DOHH2 (cell line): ENCODE measurements at regions not wholly inside any gene's neighbourhood (a gene's known extent, or its start where the extent isn't known, plus 50 kb on each side); places are given as distances from the start of the nearest gene placed in this dataset.

Experiments
- H3F3A ChIP-seq: fragments of 200-600 bp; sonication (generic), shearing (Covaris generic); 2 replicates; pipeline ENCODE4 v1.6.0; 2016; ENCODE audit warnings: antibody characterized with exemption, mild to moderate bottlenecking; ENCODE audit not compliant: control insufficient read depth, insufficient read depth
- H3K27ac ChIP-seq: fragments of 200-600 bp; sonication (generic); 2 replicates; pipeline ENCODE4 v1.5.1; 2014; ENCODE audit warnings: low read depth, mild to moderate bottlenecking, low read length, moderate library complexity
- H3K27me3 ChIP-seq: fragments of 200-600 bp; sonication (generic); 2 replicates; pipeline ENCODE4 v1.6.1; 2014; ENCODE audit warnings: mild to moderate bottlenecking, low read length, mixed read lengths; ENCODE audit not compliant: control insufficient read depth
- H3K36me3 ChIP-seq: fragments of 200-600 bp; sonication (generic); 2 replicates; pipeline ENCODE4 v1.6.1; 2014; ENCODE audit warnings: mild to moderate bottlenecking, low read length, moderate library complexity, mixed read lengths; ENCODE audit not compliant: control insufficient read depth
- H3K4me1 ChIP-seq: fragments of 200-600 bp; sonication (generic); 2 replicates; pipeline ENCODE4 v1.6.1; 2014; ENCODE audit warnings: mild to moderate bottlenecking, low read length, mixed read lengths; ENCODE audit not compliant: control insufficient read depth
- H3K4me2 ChIP-seq: fragments of 200-600 bp; sonication (generic); 2 replicates; pipeline ENCODE4 v1.6.0; 2014; ENCODE audit warnings: mild to moderate bottlenecking, low read length, moderate library complexity
- H3K4me3 ChIP-seq: fragments of 200-600 bp; sonication (generic); 2 replicates; pipeline ENCODE4 v1.5.1; 2014; ENCODE audit warnings: mild to moderate bottlenecking, low read length, mixed read lengths
- H3K79me2 ChIP-seq: fragments of 200-600 bp; sonication (generic); 2 replicates; pipeline ENCODE4 v1.6.1; 2014; ENCODE audit warnings: mild to moderate bottlenecking, low read length, mixed read lengths; ENCODE audit not compliant: control insufficient read depth
- H3K9me2 ChIP-seq: fragments of 200-600 bp; sonication (generic); replicated peaks from 2 replicates; pipeline ENCODE4 v1.6.1; 2014; ENCODE audit warnings: mild to moderate bottlenecking, low read length, mixed read lengths; ENCODE audit not compliant: control insufficient read depth
- H3K9me3 ChIP-seq: fragments of 200-600 bp; sonication (generic); 2 replicates; pipeline ENCODE4 v1.6.1; 2014; ENCODE audit warnings: antibody characterized with exemption, low read length, mixed read lengths; ENCODE audit not compliant: control insufficient read depth, insufficient read depth
- H4K20me1 ChIP-seq: fragments of 200-600 bp; sonication (generic); 2 replicates; pipeline ENCODE4 v1.6.0; 2014; ENCODE audit warnings: low read depth, mild to moderate bottlenecking, antibody characterized with exemption, low read length, moderate library complexity; ENCODE audit not compliant: control insufficient read depth, insufficient read depth
- CTCF ChIP-seq: fragments of 200-600 bp; sonication (generic); IDR thresholded peaks from one replicate; pipeline ENCODE4 v1.5.1; 2014; ENCODE audit warnings: antibody characterized with exemption, mild to moderate bottlenecking, low read depth, low read length; ENCODE audit not compliant: poor library complexity, severe bottlenecking
- EZH2phosphoT487 ChIP-seq: fragments of 200-600 bp; sonication (generic); IDR thresholded peaks from 2 replicates; pipeline ENCODE4 v1.6.1; 2017; ENCODE audit warnings: borderline replicate concordance, mild to moderate bottlenecking, antibody characterized with exemption, low read length, moderate library complexity, mixed read lengths

DNA sequence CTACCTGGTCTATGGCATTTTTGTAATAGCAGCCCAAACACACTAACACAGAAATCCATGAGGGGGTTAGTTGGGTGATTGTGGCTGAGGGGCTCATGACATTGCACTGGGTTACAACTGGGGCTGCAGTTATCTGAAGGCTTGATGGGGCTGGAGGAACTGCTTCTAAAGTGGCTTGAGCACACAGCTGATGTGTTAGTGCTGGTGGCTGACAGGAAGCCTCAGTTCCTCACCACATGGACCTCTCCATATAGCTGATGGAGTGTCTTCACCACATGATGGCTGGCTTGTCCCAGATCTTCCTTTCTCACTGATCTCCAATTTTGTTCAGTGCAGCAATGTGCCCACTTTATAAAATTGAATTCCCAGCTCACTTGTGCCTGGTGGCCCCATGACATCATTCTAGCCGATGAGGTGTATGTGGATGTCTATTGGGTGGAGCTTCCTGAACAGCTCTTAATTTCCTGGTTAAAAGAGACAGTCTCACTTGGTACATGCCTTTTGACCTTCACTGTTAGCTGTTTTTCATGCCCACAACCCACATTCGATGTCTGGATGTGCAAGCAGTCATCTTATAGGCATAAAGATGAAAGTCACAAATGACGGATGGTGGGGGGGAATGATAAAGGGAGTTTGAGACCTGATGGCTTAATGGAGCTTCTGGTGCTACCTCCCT, 166.9 kb upstream of the BMPER start:
- no peak overlapping the region for H3K27ac ChIP-seq
- no peak for TF ChIP-seq CTCF
- TF ChIP-seq EZH2phosphoT487 = no peak
- H3K4me1 ChIP-seq = no peaks in the 10 kb centered on the region; the same call in 1 of the 2 replicates
- no peaks in the 10 kb centered on the region for H3K9me2 ChIP-seq
- H3F3A ChIP-seq = no peaks in the 10 kb centered on the region
- peaks cover 9% of the 10 kb centered on the region; the same call in 1 of the 2 replicates for H3K9me3 ChIP-seq
- no peaks in the 10 kb centered on the region for H4K20me1 ChIP-seq
- H3K79me2 ChIP-seq = no peaks in the 10 kb centered on the region
- H3K4me3 ChIP-seq = no peak overlapping the region
- no peaks in the 10 kb centered on the region for H3K27me3 ChIP-seq
- H3K4me2 ChIP-seq = no peak overlapping the region
- no peaks in the 10 kb centered on the region for H3K36me3 ChIP-seq

DNA sequence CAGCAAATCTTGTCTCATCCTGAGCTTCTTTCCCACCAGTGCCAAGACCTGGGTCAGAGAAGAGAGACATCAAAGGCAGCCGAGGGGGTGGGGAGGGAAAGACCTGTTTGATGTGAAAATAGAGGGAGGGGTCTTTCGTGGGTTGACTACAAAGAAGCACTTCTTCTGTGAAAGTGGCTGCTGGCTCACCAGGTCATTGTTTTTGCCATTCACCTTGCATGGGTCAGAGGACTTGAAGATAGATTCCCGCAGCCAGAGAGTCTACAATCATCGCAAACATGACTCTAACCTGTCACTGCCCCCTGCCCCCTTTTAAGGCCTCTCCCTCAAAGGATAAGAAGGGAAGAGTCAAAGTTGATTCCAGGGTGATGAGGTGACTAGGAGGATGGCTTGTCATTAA, 166.1 kb upstream of the BMPER start:
- no peak overlapping the region for H3K4me2 ChIP-seq
- no peaks in the 10 kb centered on the region for H4K20me1 ChIP-seq
- H3K9me2 ChIP-seq = no peaks in the 10 kb centered on the region
- H3K4me1 ChIP-seq = peaks cover 3% of the 10 kb centered on the region
- no peak for TF ChIP-seq EZH2phosphoT487
- no peak for TF ChIP-seq CTCF
- no peaks in the 10 kb centered on the region for H3K27me3 ChIP-seq
- no peaks in the 10 kb centered on the region for H3K79me2 ChIP-seq
- no peaks in the 10 kb centered on the region for H3K36me3 ChIP-seq
- H3K9me3 ChIP-seq = peaks cover 17% of the 10 kb centered on the region; the same call in 1 of the 2 replicates
- no peak overlapping the region for H3K4me3 ChIP-seq
- H3K27ac ChIP-seq = no peak overlapping the region
- H3F3A ChIP-seq = no peaks in the 10 kb centered on the region

GRCh38 chr7:33742521-33742920, 162.8 kb upstream of the BMPER start:
- H3K4me1 ChIP-seq = peaks cover 10% of the 10 kb centered on the region
- no peak overlapping the region for H3K27ac ChIP-seq
- H3K4me3 ChIP-seq = no peak overlapping the region
- H3K4me2 ChIP-seq = no peak overlapping the region
- H3K9me2 ChIP-seq = no peaks in the 10 kb centered on the region
- TF ChIP-seq CTCF (no peak), EZH2phosphoT487 (no peak)
- H3K36me3 ChIP-seq = no peaks in the 10 kb centered on the region
- no peaks in the 10 kb centered on the region for H3K79me2 ChIP-seq
- H3K27me3 ChIP-seq = no peaks in the 10 kb centered on the region
- H3F3A ChIP-seq = no peaks in the 10 kb centered on the region
- no peaks in the 10 kb centered on the region for H4K20me1 ChIP-seq
- H3K9me3 ChIP-seq = peaks cover 13% of the 10 kb centered on the region; the same call in 1 of the 2 replicates
